CD4-positive, alpha-beta T cell (primary cell): ENCODE measurements at regions not wholly inside any gene's neighbourhood (a gene's known extent, or its start where the extent isn't known, plus 50 kb on each side); places are given as distances from the start of the nearest gene placed in this dataset.
"Not testable (repeated sequence)": the region's sequence is repeated elsewhere in the genome, so short reads cannot be mapped to it uniquely, and the experiment has no call there.

Source experiments
- ATAC-seq: fragments of 200-7000 bp; cut with Tn5 transposase; one replicate; pipeline ENCODE4 v1.10.0; 2022; ENCODE audit warnings: mild to moderate bottlenecking; ENCODE audit not compliant: poor library complexity
- CTCF ChIA-PET: fragments of 350-600 bp; sonication (Branson Sonifier 250); formaldehyde crosslinking; loops from one replicate; lab custom pipeline; 2021; ENCODE audit warnings: antibody characterized with exemption, inconsistent platforms; lab: Charles Lee
- POLR2A ChIA-PET: fragments of 350-600 bp; sonication (Branson Sonifier 250); formaldehyde crosslinking; loops from one replicate; lab custom pipeline; 2021; ENCODE audit warnings: antibody characterized with exemption, inconsistent platforms; lab: Charles Lee
- DNase-seq, 14 experiments: peaks; one replicate each; pipeline ENCODE4 v3.0.0-alpha.2; 2013 to 2020; ENCODE audit warnings: mixed read lengths in 2 of 14
- H3K27ac ChIP-seq, 2 donors: one replicate each; pipeline versions ENCODE4 v1.5.1 to v1.7.0; 2013; ENCODE audit warnings: low read length in 2 of 2, low read depth in 1 of 2, mild to moderate bottlenecking in 1 of 2
- H3K27me3 ChIP-seq, 2 experiments: 1 replicate in 1 of 2; 2 replicates in 1 of 2; pipeline versions ENCODE4 v1.6.1 to v1.7.0; 2013; ENCODE audit warnings: low read length in 2 of 2, control low read depth in 1 of 2, mild to moderate bottlenecking in 1 of 2, moderate library complexity in 1 of 2; ENCODE audit not compliant: insufficient read depth in 2 of 2, control insufficient read depth in 1 of 2
- H3K36me3 ChIP-seq: one replicate; pipeline ENCODE4 v1.6.1; 2013; ENCODE audit warnings: low read length, control low read depth; ENCODE audit not compliant: insufficient read depth
- H3K4me1 ChIP-seq: one replicate; pipeline ENCODE4 v1.6.1; 2013; ENCODE audit warnings: low read length, control low read depth; ENCODE audit not compliant: insufficient read depth
- H3K4me3 ChIP-seq: one replicate; pipeline ENCODE4 v1.5.1; 2013; ENCODE audit warnings: mild to moderate bottlenecking, low read length, moderate library complexity
- H3K9me3 ChIP-seq, 2 experiments: 1 replicate in 1 of 2; 2 replicates in 1 of 2; pipeline versions ENCODE4 v1.6.1 to v1.7.0; 2013; ENCODE audit warnings: low read length in 2 of 2, mild to moderate bottlenecking in 2 of 2, control low read depth in 1 of 2, moderate library complexity in 1 of 2; ENCODE audit not compliant: control insufficient read depth in 1 of 2, insufficient read depth in 1 of 2
- H3K27ac Mint-ChIP-seq: one replicate; pipeline ENCODE4 v1.8.0; 2020; ENCODE audit warnings: mixed read lengths
- H3K27me3 Mint-ChIP-seq: one replicate; pipeline ENCODE4 v1.8.0; 2021; ENCODE audit warnings: mixed read lengths
- H3K36me3 Mint-ChIP-seq: one replicate; pipeline ENCODE4 v1.8.0; 2021; ENCODE audit warnings: low read depth, mixed read lengths
- H3K4me1 Mint-ChIP-seq: one replicate; pipeline ENCODE4 v1.8.0; 2021; ENCODE audit warnings: low read depth, mixed read lengths
- H3K4me3 Mint-ChIP-seq: one replicate; pipeline ENCODE4 v1.8.0; 2020; ENCODE audit warnings: mild to moderate bottlenecking, mixed read lengths
- H3K9me3 Mint-ChIP-seq: one replicate; pipeline ENCODE4 v1.8.0; 2020; ENCODE audit warnings: mixed read lengths
- intact Hi-C, 2 experiments: fragments of 100-400 bp; cut with DNase I in 1 of 2; cut with micrococcal nuclease in 1 of 2; formaldehyde crosslinking; loops; one replicate each; pipeline versions ENCODE4 v1.15.1 to v1.9.0; 2023 to 2025; cut with DNase I, micrococcal nuclease
- TF ChIP-seq, protein P1 (sequence below): fragments of 200-600 bp; IDR thresholded peaks from one replicate; pipeline ENCODE4 v1.8.0; 2022; ENCODE audit warnings: antibody characterized with exemption, mild to moderate bottlenecking

DNA sequence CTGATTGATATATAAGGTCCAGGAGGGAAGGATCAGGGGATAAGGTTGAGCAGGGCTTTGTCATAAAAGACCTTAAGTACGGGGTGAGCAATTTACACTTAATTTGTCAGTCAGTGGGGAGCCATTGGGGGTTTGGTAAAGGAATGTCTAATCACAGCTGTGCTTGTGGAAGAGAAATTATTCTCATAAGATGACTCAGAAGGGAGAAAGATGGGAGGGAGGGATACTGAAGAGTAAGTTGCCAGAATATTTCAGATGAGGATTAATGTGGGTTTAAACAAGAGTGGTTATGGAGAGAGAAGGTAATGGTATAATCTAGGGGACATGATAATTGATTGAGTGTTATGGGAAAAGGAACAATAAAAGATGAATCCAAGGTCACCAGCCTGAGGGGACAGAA is 500.1 kb upstream of the CCDC196 start:
- no peak overlapping the region for H3K27ac ChIP-seq
- ChIA-PET CTCF (no interaction called here), POLR2A (no interaction called here)
- Mint-ChIP-seq H3K4me3 (no peak overlapping the region), H3K27ac (no peak overlapping the region), H3K9me3 (no peaks in the 10 kb centered on the region), H3K36me3 (no peaks in the 10 kb centered on the region), H3K27me3 (no peaks in the 10 kb centered on the region), H3K4me1 (peaks cover 1% of the 10 kb centered on the region)
- TF ChIP-seq, protein P1, sequence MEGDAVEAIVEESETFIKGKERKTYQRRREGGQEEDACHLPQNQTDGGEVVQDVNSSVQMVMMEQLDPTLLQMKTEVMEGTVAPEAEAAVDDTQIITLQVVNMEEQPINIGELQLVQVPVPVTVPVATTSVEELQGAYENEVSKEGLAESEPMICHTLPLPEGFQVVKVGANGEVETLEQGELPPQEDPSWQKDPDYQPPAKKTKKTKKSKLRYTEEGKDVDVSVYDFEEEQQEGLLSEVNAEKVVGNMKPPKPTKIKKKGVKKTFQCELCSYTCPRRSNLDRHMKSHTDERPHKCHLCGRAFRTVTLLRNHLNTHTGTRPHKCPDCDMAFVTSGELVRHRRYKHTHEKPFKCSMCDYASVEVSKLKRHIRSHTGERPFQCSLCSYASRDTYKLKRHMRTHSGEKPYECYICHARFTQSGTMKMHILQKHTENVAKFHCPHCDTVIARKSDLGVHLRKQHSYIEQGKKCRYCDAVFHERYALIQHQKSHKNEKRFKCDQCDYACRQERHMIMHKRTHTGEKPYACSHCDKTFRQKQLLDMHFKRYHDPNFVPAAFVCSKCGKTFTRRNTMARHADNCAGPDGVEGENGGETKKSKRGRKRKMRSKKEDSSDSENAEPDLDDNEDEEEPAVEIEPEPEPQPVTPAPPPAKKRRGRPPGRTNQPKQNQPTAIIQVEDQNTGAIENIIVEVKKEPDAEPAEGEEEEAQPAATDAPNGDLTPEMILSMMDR, result no peak
- H3K4me1 ChIP-seq, result no peaks in the 10 kb centered on the region
- ATAC-seq (no peak), DNase-seq (no peak)
- H3K27me3 ChIP-seq, result no peaks in the 10 kb centered on the region
- H3K36me3 ChIP-seq, result no peaks in the 10 kb centered on the region
- no peaks in the 10 kb centered on the region for H3K9me3 ChIP-seq
- no peak overlapping the region for H3K4me3 ChIP-seq
- intact Hi-C loops, result no loop called here

- Mint-ChIP-seq H3K4me3 (no peak overlapping the region), H3K9me3 (peaks cover 7% of the 10 kb centered on the region), H3K36me3 (no peaks in the 10 kb centered on the region), H3K27me3 (no peaks in the 10 kb centered on the region), H3K27ac (no peak overlapping the region), H3K4me1 (peaks cover 32% of the 10 kb centered on the region)
- Histone ChIP-seq H3K36me3 (no peaks in the 10 kb centered on the region), H3K4me1 (peaks cover 14% of the 10 kb centered on the region), H3K9me3 (no peaks in the 10 kb centered on the region), H3K4me3 (no peak overlapping the region), H3K27me3 (no peaks in the 10 kb centered on the region), H3K27ac (no peak overlapping the region)
- ATAC-seq (no peak), DNase-seq (no peak)
- TF ChIP-seq, protein P1, result no peak
- ChIA-PET POLR2A (no interaction called here), CTCF (no interaction called here)
- intact Hi-C loops, result no loop called here
These were observed 496.2 kb upstream of the CCDC196 start for GRCh38 chr14:65989981-65990380.

- no peaks in the 10 kb centered on the region for H3K36me3 ChIP-seq
- H3K27ac ChIP-seq, result no peak overlapping the region
- Mint-ChIP-seq H3K36me3 (no peaks in the 10 kb centered on the region), H3K27ac (no peak overlapping the region), H3K4me1 (peaks cover 39% of the 10 kb centered on the region), H3K9me3 (peaks cover 7% of the 10 kb centered on the region), H3K27me3 (no peaks in the 10 kb centered on the region), H3K4me3 (no peak overlapping the region)
- H3K9me3 ChIP-seq, result no peaks in the 10 kb centered on the region
- H3K4me3 ChIP-seq, result no peak overlapping the region
- ATAC-seq, result no peak
- TF ChIP-seq, protein P1, result no peak
- intact Hi-C loops, result no loop called here
- peaks cover 14% of the 10 kb centered on the region for H3K4me1 ChIP-seq
- POLR2A ChIA-PET, result no interaction called here
- CTCF ChIA-PET, result interaction anchor here (1.3 kb wide), 1 partner anchor 18 kb away, joined by 3 read pairs; no protein-coding TSS in a partner anchor
- no peak for DNase-seq
- H3K27me3 ChIP-seq, result no peaks in the 10 kb centered on the region
These were observed 495.1 kb upstream of the CCDC196 start for GRCh38 chr14:65991104-65991503.

- H3K27me3 ChIP-seq, H3K36me3 ChIP-seq, H3K9me3 Mint-ChIP-seq, H3K9me3 ChIP-seq, H3K4me3 ChIP-seq, H3K4me3 Mint-ChIP-seq, H3K36me3 Mint-ChIP-seq, POLR2A ChIA-PET, H3K27me3 Mint-ChIP-seq, ATAC-seq, H3K27ac ChIP-seq, DNase-seq, intact Hi-C loops: not testable (repeated sequence)
- Mint-ChIP-seq H3K4me1 (peaks cover 39% of the 10 kb centered on the region), H3K27ac (peak overlapping the region; percentile 4)
- peaks cover 14% of the 10 kb centered on the region for H3K4me1 ChIP-seq
- CTCF ChIA-PET, result interaction anchor here (1.3 kb wide), 1 partner anchor 17 kb away, joined by 3 read pairs; no protein-coding TSS in a partner anchor
These were observed 494.2 kb upstream of the CCDC196 start for GRCh38 chr14:65991935-65992334.
